ENCODE measurements at regions not wholly inside any gene's neighbourhood (a gene's known extent, or its start where the extent isn't known, plus 50 kb on each side); places are given as distances from the start of the nearest gene placed in this dataset.

- DNase-seq: no peak
- ATAC-seq: no peak
Measured at GRCh38 chr1:162966613-162967012, 102.5 kb upstream of the RGS4 start.

GRCh38 chr1:162964901-162965300 is 103.9 kb upstream of the CCDC190 start:
- no peak for ATAC-seq
- DNase-seq: no peak

- ATAC-seq: no peak
- DNase-seq: no peak
Measured at GRCh38 chr1:162956922-162957321, 95.9 kb upstream of the CCDC190 start.

- DNase-seq (no peak), ATAC-seq (no peak)
Measured at GRCh38 chr1:162954824-162955223, 93.8 kb upstream of the CCDC190 start.

GRCh38 chr1:162952956-162953355 is 92.0 kb upstream of the CCDC190 start:
- no peak for ATAC-seq
- DNase-seq: no peak

- ATAC-seq (peak; percentile 81), DNase-seq (no peak)
Measured at GRCh38 chr1:162951553-162952315, 90.8 kb upstream of the CCDC190 start.

GRCh38 chr1:162950187-162950586 is 89.2 kb upstream of the CCDC190 start:
- ATAC-seq: no peak

GRCh38 chr1:162946701-162947100 is 85.7 kb upstream of the CCDC190 start:
- ATAC-seq (no peak), DNase-seq (no peak)

More at GRCh38 chr1:162950187-162950586, 89.2 kb upstream of the CCDC190 start:
- DNase-seq: no peak

- ATAC-seq (no peak), DNase-seq (no peak)
Measured at GRCh38 chr1:162944974-162945674, 84.1 kb upstream of the CCDC190 start.

- DNase-seq: no peak
- peak; percentile 63 for ATAC-seq
Measured at GRCh38 chr1:162943622-162944021, 82.6 kb upstream of the CCDC190 start.

GRCh38 chr1:162942916-162943559 is 82.1 kb upstream of the CCDC190 start:
- ATAC-seq (no peak), DNase-seq (peak; percentile 17)

- ATAC-seq: no peak
- DNase-seq: no peak
Measured at GRCh38 chr1:162941024-162941423, 80.0 kb upstream of the CCDC190 start.

GRCh38 chr1:162939035-162939434 is 78.1 kb upstream of the CCDC190 start:
- DNase-seq (no peak), ATAC-seq (no peak)

GRCh38 chr1:162937716-162938395 is 76.9 kb upstream of the CCDC190 start:
- no peak for ATAC-seq

GRCh38 chr1:162930976-162931560 is 70.1 kb upstream of the CCDC190 start:
- ATAC-seq: no peak
- DNase-seq: no peak

More at GRCh38 chr1:162937716-162938395, 76.9 kb upstream of the CCDC190 start:
- no peak for DNase-seq

- DNase-seq (no peak), ATAC-seq (no peak)
Measured at GRCh38 chr1:162930532-162930931, 69.6 kb upstream of the CCDC190 start.

- ATAC-seq (no peak), DNase-seq (no peak)
Measured at GRCh38 chr1:162929177-162929576, 68.2 kb upstream of the CCDC190 start.

- no peak for DNase-seq
- ATAC-seq: no peak
Measured at GRCh38 chr1:162928141-162928540, 67.2 kb upstream of the CCDC190 start.

GRCh38 chr1:162927421-162927820 is 66.4 kb upstream of the CCDC190 start:
- ATAC-seq (no peak), DNase-seq (no peak)

- DNase-seq: no peak
- no peak for ATAC-seq
Measured at GRCh38 chr1:162926906-162927305, 65.9 kb upstream of the CCDC190 start.

- no peak for ATAC-seq
Measured at GRCh38 chr1:162924179-162924578, 63.2 kb upstream of the CCDC190 start.

GRCh38 chr1:162922201-162922600 is 61.2 kb upstream of the CCDC190 start:
- ATAC-seq (no peak), DNase-seq (no peak)

More at GRCh38 chr1:162924179-162924578, 63.2 kb upstream of the CCDC190 start:
- no peak for DNase-seq

Measured in stimulated activated naive CD8-positive, alpha-beta T cell treated with anti-CD3 and anti-CD28 coated beads, Interleukin-15, Interleukin-2, amounts not matched to agents 100 U/mL and 50 U/mL, for 24 hours (primary cell).